ENCODE measurements at regions not wholly inside any gene's neighbourhood (a gene's known extent, or its start where the extent isn't known, plus 50 kb on each side); places are given as distances from the start of the nearest gene placed in this dataset.
"Not testable (repeated sequence)": the region's sequence is repeated elsewhere in the genome, so short reads cannot be mapped to it uniquely, and the experiment has no call there.

GRCh38 chr3:95718168-95718567 is 1096.2 kb upstream of the EPHA6 start:
- no peak for DNase-seq

- no peak for DNase-seq
These were observed 1094.9 kb upstream of the EPHA6 start for GRCh38 chr3:95719481-95719880.

- no peak for DNase-seq
These were observed 1092.5 kb upstream of the EPHA6 start for GRCh38 chr3:95721938-95722337.

GRCh38 chr3:95725770-95726169 is 1088.6 kb upstream of the EPHA6 start:
- no peak for DNase-seq

GRCh38 chr3:95731753-95732152 is 1082.6 kb upstream of the EPHA6 start:
- no peak for DNase-seq

- no peak for DNase-seq
These were observed 1081.1 kb upstream of the EPHA6 start for GRCh38 chr3:95733336-95733735.

- DNase-seq, result no peak
These were observed 1076.3 kb upstream of the EPHA6 start for GRCh38 chr3:95738045-95738444.

- not testable (repeated sequence) for DNase-seq
These were observed 1069.5 kb upstream of the EPHA6 start for GRCh38 chr3:95744896-95745295.

- DNase-seq, result no peak
These were observed 1064.3 kb upstream of the EPHA6 start for GRCh38 chr3:95750097-95750496.

- DNase-seq, result no peak
These were observed 1062.9 kb upstream of the EPHA6 start for GRCh38 chr3:95751509-95751908.

- DNase-seq, result no peak
These were observed 1062.2 kb upstream of the EPHA6 start for GRCh38 chr3:95752199-95752598.

- DNase-seq, result no peak
These were observed 1055.7 kb upstream of the EPHA6 start for GRCh38 chr3:95758707-95759106.

- no peak for DNase-seq
These were observed 1054.6 kb upstream of the EPHA6 start for GRCh38 chr3:95759614-95760301.

GRCh38 chr3:95775486-95776094 is 1038.8 kb upstream of the EPHA6 start:
- DNase-seq, result no peak

GRCh38 chr3:95781598-95781997 is 1032.8 kb upstream of the EPHA6 start:
- no peak for DNase-seq

- no peak for DNase-seq
These were observed 1025.3 kb upstream of the EPHA6 start for GRCh38 chr3:95789111-95789510.

- no peak for DNase-seq
These were observed 1017.3 kb upstream of the EPHA6 start for GRCh38 chr3:95797081-95797480.

GRCh38 chr3:95798628-95799027 is 1015.8 kb upstream of the EPHA6 start:
- no peak for DNase-seq

- DNase-seq, result peak; percentile 12
These were observed 1003.9 kb upstream of the EPHA6 start for GRCh38 chr3:95810462-95810861.

GRCh38 chr3:95813244-95813643 is 1001.1 kb upstream of the EPHA6 start:
- DNase-seq, result no peak

GRCh38 chr3:95815828-95816227 is 998.6 kb upstream of the EPHA6 start:
- no peak for DNase-seq

- peak; percentile 5 for DNase-seq
These were observed 988.0 kb upstream of the EPHA6 start for GRCh38 chr3:95826419-95826818.

GRCh38 chr3:95832146-95832545 is 982.2 kb upstream of the EPHA6 start:
- no peak for DNase-seq

- DNase-seq, result not testable (repeated sequence)
These were observed 953.8 kb upstream of the EPHA6 start for GRCh38 chr3:95860628-95861027.

- no peak for DNase-seq
These were observed 930.6 kb upstream of the EPHA6 start for GRCh38 chr3:95883801-95884200.
